ENCODE measurements at regions not wholly inside any gene's neighbourhood (a gene's known extent, or its start where the extent isn't known, plus 50 kb on each side); places are given as distances from the start of the nearest gene placed in this dataset.

- no peaks in the 10 kb centered on the region for H3K36me3 ChIP-seq
- no peak for TF ChIP-seq CTCF (IDR thresholded peaks at IDR 0.05; ENCODE audit: low read depth, low read length)
- DNase-seq (ENCODE audit: low read depth in 1 of 2, low spot score in 1 of 2) = no peak
- H3K27ac ChIP-seq = no peak overlapping the region
- no peaks in the 10 kb centered on the region for H3K27me3 ChIP-seq
- H3K4me1 ChIP-seq (ENCODE audit: low read depth) = no peaks in the 10 kb centered on the region
- H3K4me3 ChIP-seq = no peak overlapping the region
- H3K9me3 ChIP-seq (ENCODE audit: low read depth) = peaks cover 3% of the 10 kb centered on the region
Measured at GRCh38 chrX:118219866-118220265, 103.3 kb upstream of the KLHL13 start.

DNA sequence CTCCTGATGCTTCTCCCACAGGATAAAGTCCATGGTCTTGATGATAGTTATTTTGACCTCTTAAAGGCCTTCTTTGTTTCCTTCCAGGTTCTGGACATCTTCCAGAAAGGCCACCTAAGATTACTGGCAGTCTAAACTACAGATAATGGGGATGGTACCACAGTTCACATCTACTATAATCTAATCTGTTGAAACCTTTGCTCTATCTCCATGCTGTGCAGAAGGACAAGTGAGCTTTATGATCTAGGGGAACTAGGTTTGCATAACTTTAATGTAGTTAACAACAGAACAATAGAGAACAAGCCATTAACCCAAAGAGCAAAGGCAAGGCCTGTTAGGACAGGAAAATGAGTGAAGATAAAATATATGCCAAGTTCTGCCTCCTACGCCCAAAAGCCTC, 103.9 kb upstream of the KLHL13 start:
- Histone ChIP-seq H3K4me3 (no peak overlapping the region), H3K9me3 (ENCODE audit: low read depth) (peaks cover 3% of the 10 kb centered on the region), H3K27ac (no peak overlapping the region), H3K36me3 (no peaks in the 10 kb centered on the region), H3K27me3 (no peaks in the 10 kb centered on the region), H3K4me1 (ENCODE audit: low read depth) (no peaks in the 10 kb centered on the region)
- TF ChIP-seq CTCF (IDR thresholded peaks at IDR 0.05; ENCODE audit: low read depth, low read length) = no peak
- no peak for DNase-seq (ENCODE audit: low read depth in 1 of 2, low spot score in 1 of 2)

DNA sequence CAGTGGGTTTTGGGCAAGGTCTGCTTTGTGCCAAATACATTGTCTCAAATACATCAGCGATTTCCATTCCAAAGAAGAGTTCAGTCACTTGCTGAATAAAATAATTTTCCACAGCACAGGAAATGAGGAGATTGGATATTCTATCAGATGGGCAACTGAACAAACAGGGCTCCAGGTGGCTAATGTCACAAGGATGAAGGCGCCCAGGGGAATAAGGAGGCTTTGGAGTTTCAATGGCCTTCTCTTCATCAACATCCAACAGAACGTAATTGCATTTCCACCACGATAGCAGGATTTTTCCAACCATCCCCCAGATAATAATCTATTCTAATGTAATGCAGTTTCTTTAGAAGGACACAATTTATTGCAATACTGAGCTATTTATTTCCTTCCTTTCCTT, 104.7 kb upstream of the KLHL13 start:
- TF ChIP-seq CTCF (IDR thresholded peaks at IDR 0.05; ENCODE audit: low read depth, low read length) = no peak
- DNase-seq (ENCODE audit: low read depth in 1 of 2, low spot score in 1 of 2) = no peak
- Histone ChIP-seq H3K27me3 (no peaks in the 10 kb centered on the region), H3K36me3 (no peaks in the 10 kb centered on the region), H3K9me3 (ENCODE audit: low read depth) (peaks cover 3% of the 10 kb centered on the region), H3K4me3 (no peak overlapping the region), H3K27ac (no peak overlapping the region), H3K4me1 (ENCODE audit: low read depth) (no peaks in the 10 kb centered on the region)

DNA sequence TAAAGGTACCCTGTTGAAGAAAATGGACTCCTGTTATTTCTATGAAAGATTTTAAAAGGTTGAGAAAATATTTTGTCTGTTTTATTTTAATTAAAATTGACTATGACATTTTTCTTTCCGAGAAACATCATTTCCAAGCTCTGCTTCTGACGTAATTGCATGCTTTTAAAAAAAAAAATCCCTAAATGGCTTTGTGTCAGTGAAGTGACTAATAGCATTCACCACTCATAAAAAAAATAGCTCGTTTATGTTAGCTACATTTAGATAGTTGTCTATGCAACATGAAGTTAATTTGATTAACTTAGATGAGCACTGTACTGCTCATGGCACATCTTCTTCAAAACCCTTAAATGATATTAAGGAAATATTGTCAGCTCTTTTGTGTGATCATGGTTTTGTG, 105.1 kb upstream of the KLHL13 start:
- TF ChIP-seq CTCF (IDR thresholded peaks at IDR 0.05; ENCODE audit: low read depth, low read length) = no peak
- Histone ChIP-seq H3K27ac (no peak overlapping the region), H3K27me3 (no peaks in the 10 kb centered on the region), H3K9me3 (ENCODE audit: low read depth) (peaks cover 3% of the 10 kb centered on the region), H3K36me3 (no peaks in the 10 kb centered on the region), H3K4me3 (no peak overlapping the region), H3K4me1 (ENCODE audit: low read depth) (no peaks in the 10 kb centered on the region)
- DNase-seq (ENCODE audit: low read depth in 1 of 2, low spot score in 1 of 2) = no peak

DNA sequence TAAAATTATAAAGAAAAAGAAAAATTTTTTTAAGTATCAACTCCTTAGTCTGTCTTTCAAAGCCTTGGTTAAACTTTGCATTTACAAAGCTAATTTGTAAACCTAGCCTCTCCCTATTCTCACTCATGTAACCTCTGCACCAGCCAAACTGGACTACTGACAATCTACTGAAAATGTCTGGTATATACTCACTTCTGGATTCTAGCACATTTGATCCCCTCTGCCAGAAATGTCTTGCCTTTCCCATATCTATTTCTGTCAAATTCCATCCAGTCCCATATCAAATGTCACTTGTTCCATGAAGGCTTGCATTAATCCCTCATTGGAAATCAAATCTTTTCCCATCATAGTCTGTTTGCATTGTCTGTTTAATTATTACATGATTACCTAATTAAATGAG, 105.8 kb upstream of the KLHL13 start:
- no peak for TF ChIP-seq CTCF (IDR thresholded peaks at IDR 0.05; ENCODE audit: low read depth, low read length)
- Histone ChIP-seq H3K9me3 (ENCODE audit: low read depth) (peaks cover 3% of the 10 kb centered on the region), H3K27me3 (no peaks in the 10 kb centered on the region), H3K4me3 (no peak overlapping the region), H3K36me3 (no peaks in the 10 kb centered on the region), H3K27ac (no peak overlapping the region), H3K4me1 (ENCODE audit: low read depth) (no peaks in the 10 kb centered on the region)
- no peak for DNase-seq (ENCODE audit: low read depth in 1 of 2, low spot score in 1 of 2)
